PFSK-1 (cell line): ENCODE measurements at regions not wholly inside any gene's neighbourhood (a gene's known extent, or its start where the extent isn't known, plus 50 kb on each side); places are given as distances from the start of the nearest gene placed in this dataset.
A peak's percentile ranks its signal among the peaks of the same experiment; 100 is the strongest.

Experiments
- FOXP2 ChIP-seq: optimal IDR thresholded peaks from 2 replicates; pipeline ENCODE3; 2011; ENCODE audit warnings: borderline replicate concordance, control low read depth, inconsistent platforms; ENCODE audit not compliant: insufficient read depth; ENCODE audit errors: extremely low read length, extremely low read depth
- POLR2AphosphoS5 ChIP-seq: IDR thresholded peaks from 2 replicates; pipeline ENCODE4 v1.6.1; 2012; ENCODE audit warnings: low read depth, mild to moderate bottlenecking, control low read depth, low read length, moderate library complexity
- REST ChIP-seq, 2 experiments: IDR thresholded peaks; 2 replicates each; pipeline versions ENCODE4 v1.6.1 to v1.8.0; 2011 to 2012; ENCODE audit warnings: low read depth in 2 of 2, low read length in 2 of 2, control low read depth in 1 of 2, inconsistent platforms in 1 of 2, mild to moderate bottlenecking in 1 of 2, moderate library complexity in 1 of 2; ENCODE audit not compliant: insufficient read depth in 1 of 2
- SIN3A ChIP-seq: IDR thresholded peaks from 2 replicates; pipeline ENCODE4 v1.6.1; 2012; ENCODE audit warnings: mild to moderate bottlenecking, low read length, moderate library complexity, borderline replicate concordance; ENCODE audit not compliant: insufficient read depth
- TAF1 ChIP-seq: IDR thresholded peaks from 2 replicates; pipeline ENCODE4 v1.6.1; 2012; ENCODE audit warnings: low read length, control low read depth, borderline replicate concordance; ENCODE audit not compliant: insufficient read depth

GRCh38 chr10:83955406-83955805, 183.9 kb upstream of the GHITM start:
- TF ChIP-seq FOXP2 (no peak), POLR2AphosphoS5 (no peak), REST (IDR thresholded peaks at IDR 0.05; ENCODE audit: insufficient read depth in 1 of 2, low read depth in 2 of 2, low read length in 2 of 2) (no peak), SIN3A (no peak), TAF1 (no peak)

- no peak for TF ChIP-seq TAF1
- no peak for TF ChIP-seq SIN3A
- TF ChIP-seq REST (IDR thresholded peaks at IDR 0.05; ENCODE audit: insufficient read depth in 1 of 2, low read depth in 2 of 2, low read length in 2 of 2): no peak
- TF ChIP-seq FOXP2: no peak
- no peak for TF ChIP-seq POLR2AphosphoS5
Observed at GRCh38 chr10:83957168-83957947, 182.0 kb upstream of the GHITM start.

GRCh38 chr10:83959328-83959727, 180.0 kb upstream of the GHITM start:
- TF ChIP-seq POLR2AphosphoS5 (no peak), REST (IDR thresholded peaks at IDR 0.05; ENCODE audit: insufficient read depth in 1 of 2, low read depth in 2 of 2, low read length in 2 of 2) (no peak), FOXP2 (no peak), TAF1 (no peak), SIN3A (no peak)

GRCh38 chr10:83960125-83960524, 179.2 kb upstream of the GHITM start:
- TF ChIP-seq REST (IDR thresholded peaks at IDR 0.05; ENCODE audit: insufficient read depth in 1 of 2, low read depth in 2 of 2, low read length in 2 of 2) (peak in 1 of 2 experiments; percentile 76; a peak in 2 of 4 replicates), FOXP2 (no peak)

GRCh38 chr10:83961620-83962019, 177.7 kb upstream of the GHITM start:
- TF ChIP-seq SIN3A (no peak), POLR2AphosphoS5 (no peak), FOXP2 (no peak), TAF1 (no peak), REST (IDR thresholded peaks at IDR 0.05; ENCODE audit: insufficient read depth in 1 of 2, low read depth in 2 of 2, low read length in 2 of 2) (no peak)
